GM18873 (cell line): ENCODE measurements at regions not wholly inside any gene's neighbourhood (a gene's known extent, or its start where the extent isn't known, plus 50 kb on each side); places are given as distances from the start of the nearest gene placed in this dataset.

Experiments used
- ATAC-seq: cut with Tn5 transposase; IDR thresholded peaks from one replicate; pipeline ENCODE4 v1.9.1; 2021; ENCODE audit warnings: mild to moderate bottlenecking, moderate library complexity, moderate number of reproducible peaks; ENCODE audit not compliant: unreplicated experiment, low FRiP score

- no peak for ATAC-seq
Measured at GRCh38 chr13:27014406-27015359, 156.9 kb downstream of the USP12 start.

- ATAC-seq, result no peak
Measured at GRCh38 chr13:27012482-27013197, 159.0 kb downstream of the USP12 start.

- ATAC-seq, result no peak
Measured at GRCh38 chr13:27011661-27012060, 159.9 kb downstream of the USP12 start.

- ATAC-seq, result no peak
Measured at GRCh38 chr13:27008733-27009132, 162.9 kb downstream of the USP12 start.

- ATAC-seq, result no peak
Measured at GRCh38 chr13:27007166-27007565, 164.4 kb downstream of the USP12 start.

GRCh38 chr13:27006519-27007161 lies 165.0 kb downstream of the USP12 start:
- no peak for ATAC-seq

GRCh38 chr13:27005976-27006518 lies 165.6 kb downstream of the USP12 start:
- ATAC-seq, result no peak

- ATAC-seq, result no peak
Measured at GRCh38 chr13:27005556-27005955, 166.1 kb downstream of the USP12 start.

- ATAC-seq, result no peak
Measured at GRCh38 chr13:27004866-27005265, 166.7 kb downstream of the USP12 start.

GRCh38 chr13:27004326-27004725 lies 167.3 kb downstream of the USP12 start:
- no peak for ATAC-seq

GRCh38 chr13:27001705-27002104 lies 169.9 kb downstream of the USP12 start:
- no peak for ATAC-seq

GRCh38 chr13:27000686-27001085 lies 170.9 kb downstream of the USP12 start:
- ATAC-seq, result no peak

- no peak for ATAC-seq
Measured at GRCh38 chr13:26999499-26999898, 172.1 kb downstream of the USP12 start.

GRCh38 chr13:26998292-26998691 lies 173.3 kb downstream of the USP12 start:
- no peak for ATAC-seq

GRCh38 chr13:26996965-26997752 lies 174.5 kb downstream of the USP12 start:
- ATAC-seq, result peak; percentile 71

GRCh38 chr13:26995159-26995558 lies 176.5 kb downstream of the USP12 start:
- no peak for ATAC-seq

GRCh38 chr13:26993780-26994179 lies 177.8 kb downstream of the USP12 start:
- ATAC-seq, result no peak

- ATAC-seq, result no peak
Measured at GRCh38 chr13:26992951-26993719, 178.5 kb downstream of the USP12 start.

GRCh38 chr13:26991508-26992181 lies 180.0 kb downstream of the USP12 start:
- no peak for ATAC-seq
